GM21390 (cell line): ENCODE measurements at regions not wholly inside any gene's neighbourhood (a gene's known extent, or its start where the extent isn't known, plus 50 kb on each side); places are given as distances from the start of the nearest gene placed in this dataset.

ENCODE experiments used
- ATAC-seq: cut with Tn5 transposase; IDR thresholded peaks from one replicate; pipeline ENCODE4 v1.9.1; 2021; ENCODE audit not compliant: unreplicated experiment

DNA sequence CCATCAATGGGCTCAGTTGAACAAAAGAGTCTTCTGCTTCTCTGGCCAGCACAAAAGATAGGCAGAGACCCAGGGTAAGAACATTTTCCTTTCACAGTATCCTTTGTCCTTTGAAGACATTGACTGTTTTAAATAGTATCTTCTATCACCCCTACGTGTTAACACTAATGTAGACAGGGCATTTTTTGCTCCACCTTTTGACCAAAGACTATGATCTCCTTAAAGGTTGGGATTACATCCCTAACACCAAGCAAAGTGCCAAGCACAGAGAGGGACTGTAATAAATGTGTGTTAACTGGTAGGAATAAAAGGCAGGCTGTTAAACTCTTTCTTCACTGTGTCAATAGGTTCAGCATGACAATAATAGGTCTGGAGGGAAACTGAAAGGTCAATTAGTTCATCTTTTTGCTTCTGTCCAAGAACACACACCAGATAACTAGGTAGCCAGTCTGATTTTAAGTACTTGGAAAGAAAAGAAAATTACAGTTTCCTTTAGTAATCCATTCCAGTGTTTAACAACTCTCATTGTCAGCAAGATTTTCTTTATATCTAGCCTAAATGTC lies 63.6 kb upstream of the NOX3 start:
- no peak for ATAC-seq

DNA sequence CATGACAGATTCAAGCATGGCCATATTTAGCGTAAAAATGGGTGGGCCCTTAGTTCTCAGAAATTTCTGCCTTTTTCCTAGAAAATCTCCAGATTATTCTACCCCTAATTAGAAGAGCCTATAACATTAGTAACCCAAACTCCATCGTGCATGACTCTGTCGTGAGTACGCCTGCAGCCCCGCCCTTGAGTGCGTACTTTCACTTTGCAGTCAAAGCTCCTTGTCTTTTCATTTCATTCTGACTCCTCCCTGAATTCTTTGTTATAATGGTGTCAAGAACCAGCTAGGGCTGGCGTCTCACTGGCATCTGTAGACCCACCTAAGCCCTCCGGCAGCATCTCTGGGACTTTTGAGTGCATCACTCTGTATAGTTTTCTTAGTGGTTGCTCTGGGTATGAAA lies 61.7 kb upstream of the NOX3 start:
- no peak for ATAC-seq

DNA sequence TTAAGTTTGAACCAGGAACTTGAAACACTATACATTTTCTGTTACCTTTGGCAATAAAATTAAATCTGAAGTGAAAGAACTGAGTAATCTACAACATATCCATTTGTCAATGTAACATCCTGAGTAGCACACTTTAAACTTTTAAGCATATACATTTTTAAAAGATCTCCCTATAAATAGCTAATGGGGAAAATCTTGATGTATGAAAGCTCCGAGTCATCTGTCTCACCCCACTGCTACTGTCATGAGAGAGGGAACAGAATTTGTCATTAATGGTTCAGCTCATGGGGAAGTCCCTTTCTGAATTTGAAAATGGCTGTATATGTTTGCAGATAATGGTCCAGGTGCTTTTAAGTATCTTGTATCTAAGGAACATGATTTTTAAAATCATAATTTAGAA lies 55.2 kb upstream of the NOX3 start:
- ATAC-seq, result no peak

DNA sequence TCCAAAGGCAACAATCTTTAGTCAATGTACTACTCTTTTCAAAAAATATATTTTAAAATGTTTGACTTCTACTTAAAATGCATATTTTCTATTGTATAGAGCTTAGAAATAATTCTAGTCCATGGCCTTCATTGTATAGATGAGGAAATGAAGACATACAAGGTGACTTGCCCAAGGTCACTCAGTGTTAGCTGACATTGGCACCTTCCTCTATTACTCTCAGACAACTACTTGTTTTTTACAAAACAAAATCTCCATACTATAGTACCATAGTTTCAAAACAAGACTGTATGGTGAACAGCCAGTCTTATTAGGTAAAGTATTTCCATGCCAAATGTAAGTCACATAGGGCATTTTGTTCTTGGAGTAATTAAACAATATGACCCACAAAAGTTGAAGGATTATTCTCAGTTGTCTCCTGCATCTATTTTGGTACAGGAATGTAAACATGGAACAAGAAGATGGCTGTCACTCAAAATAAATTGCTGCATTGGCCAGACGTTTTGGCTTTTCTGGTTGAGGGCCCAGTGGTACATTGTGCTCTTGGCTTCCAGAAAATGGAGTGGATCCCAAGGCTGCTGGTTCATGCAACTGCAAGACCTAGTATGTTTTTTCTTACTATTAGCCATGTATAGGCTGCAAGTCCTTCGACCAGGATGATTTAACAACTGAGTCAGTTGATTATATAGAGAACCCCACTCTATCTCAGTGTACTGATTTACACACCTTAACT lies 54.3 kb upstream of the NOX3 start:
- ATAC-seq, result no peak

DNA sequence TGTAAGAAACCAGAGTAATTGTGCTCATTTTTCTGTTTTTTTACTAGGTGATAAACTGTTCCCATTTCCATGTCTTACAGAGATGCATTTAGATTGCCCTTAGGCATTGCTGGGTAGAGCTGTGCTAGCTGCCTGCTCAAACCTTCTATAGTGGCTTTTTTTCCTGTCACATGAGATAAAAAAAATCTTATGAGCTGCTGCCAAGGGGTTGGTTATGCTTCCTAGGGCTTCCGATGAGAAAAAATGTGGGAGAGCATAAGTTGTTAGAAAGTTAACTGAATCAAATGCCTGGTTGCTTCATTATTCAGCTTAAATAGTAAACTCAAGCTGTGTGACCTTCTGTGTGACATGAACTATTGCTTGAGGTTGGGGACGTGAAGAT lies 50.0 kb upstream of the NOX3 start:
- no peak for ATAC-seq
